Prostate gland (tissue), 2 donors: ENCODE measurements at regions not wholly inside any gene's neighbourhood (a gene's known extent, or its start where the extent isn't known, plus 50 kb on each side); places are given as distances from the start of the nearest gene placed in this dataset.

Source experiments
- DNase-seq: peaks from one replicate; pipeline ENCODE4 v3.0.0-alpha.2; 2019; ENCODE audit warnings: low spot score
- H3K27ac ChIP-seq, 2 donors: fragments of 200-600 bp; sonication (generic); 2 replicates each; pipeline ENCODE4 v1.5.1; 2017 to 2019
- H3K27me3 ChIP-seq: fragments of 200-600 bp; sonication (generic); replicated peaks from 2 replicates; pipeline ENCODE4 v1.5.1; 2019; ENCODE audit not compliant: insufficient read depth
- H3K36me3 ChIP-seq, 2 donors: fragments of 200-600 bp; sonication (generic); 1 replicate in 1 of 2; 2 replicates in 1 of 2; pipeline versions ENCODE4 v1.5.1 to v1.8.1; 2017 to 2019
- H3K4me1 ChIP-seq: fragments of 200-600 bp; sonication (generic); replicated peaks from 2 replicates; pipeline ENCODE4 v1.5.1; 2019
- H3K4me3 ChIP-seq, 2 donors: fragments of 200-600 bp; sonication (generic); 2 replicates each; pipeline ENCODE4 v1.5.1; 2017 to 2019
- H3K9me3 ChIP-seq: fragments of 200-600 bp; sonication (generic); 2 replicates; pipeline ENCODE4 v1.5.1; 2017
- CTCF ChIP-seq, 4 experiments: fragments of 200-600 bp in 2 of 4; fragments of 450-650 bp in 2 of 4; sonication (generic) in 2 of 4; IDR thresholded peaks; 1 replicate in 3 of 4; 2 replicates in 1 of 4; pipeline ENCODE4 v1.5.1; 2016 to 2019; ENCODE audit warnings: antibody characterized with exemption in 4 of 4, mild to moderate bottlenecking in 2 of 4, moderate library complexity in 2 of 4
- POLR2A ChIP-seq: fragments of 450-650 bp; IDR thresholded peaks from one replicate; pipeline ENCODE4 v1.6.1; 2016; ENCODE audit warnings: antibody characterized with exemption, mild to moderate bottlenecking
- POLR2AphosphoS5 ChIP-seq: sonication (generic); formaldehyde crosslinking; IDR thresholded peaks from one replicate; pipeline ENCODE4 v1.6.1; 2017; ENCODE audit warnings: antibody characterized with exemption
- WGBS: methylation state at CpG from one replicate; pipeline ENCODE4 v1.1.5; 2018; 5-methylcytosine and 5-hydroxymethylcytosine counted together
- intact Hi-C: fragments of 100-400 bp; cut with DNase I; formaldehyde crosslinking; loops from one replicate; pipeline ENCODE4 v1.14.2; 2022

- no peak overlapping the region for H3K4me3 ChIP-seq
- no peak for DNase-seq
- intact Hi-C loops = no loop called here
- no peaks in the 10 kb centered on the region for H3K27me3 ChIP-seq
- WGBS = 100% methylated on average over 1 of the region's 1 CpG
- TF ChIP-seq CTCF (IDR thresholded peaks at IDR 0.05) = no peak
- TF ChIP-seq POLR2A = no peak
- TF ChIP-seq POLR2AphosphoS5 = no peak
- no peaks in the 10 kb centered on the region for H3K4me1 ChIP-seq
- no peaks in the 10 kb centered on the region for H3K9me3 ChIP-seq
- H3K27ac ChIP-seq = no peak overlapping the region
- no peaks in the 10 kb centered on the region for H3K36me3 ChIP-seq
Measured at GRCh38 chrY:15415165-15415564, 890.8 kb downstream of the NLGN4Y start.

- no peaks in the 10 kb centered on the region for H3K9me3 ChIP-seq
- H3K27me3 ChIP-seq = no peaks in the 10 kb centered on the region
- H3K36me3 ChIP-seq = no peaks in the 10 kb centered on the region
- H3K4me1 ChIP-seq = no peaks in the 10 kb centered on the region
- no peak for DNase-seq
- no peak overlapping the region for H3K27ac ChIP-seq
- intact Hi-C loops = no loop called here
- H3K4me3 ChIP-seq = no peak overlapping the region
- TF ChIP-seq POLR2A (no peak), POLR2AphosphoS5 (no peak), CTCF (IDR thresholded peaks at IDR 0.05) (no peak)
Measured at GRCh38 chrY:15418613-15419012, 894.3 kb downstream of the NLGN4Y start.

GRCh38 chrY:15424665-15425132 lies 900.4 kb downstream of the NLGN4Y start:
- peak; percentile 10 for DNase-seq
- 0% methylated on average over 6 of the region's 6 CpGs for WGBS
- peak overlapping the region; percentile 16 to 21 for H3K4me3 ChIP-seq
- no peaks in the 10 kb centered on the region for H3K4me1 ChIP-seq
- TF ChIP-seq POLR2A (no peak), CTCF (IDR thresholded peaks at IDR 0.05) (no peak), POLR2AphosphoS5 (peak; percentile 8)
- H3K27me3 ChIP-seq = no peaks in the 10 kb centered on the region
- H3K36me3 ChIP-seq = no peaks in the 10 kb centered on the region
- H3K27ac ChIP-seq = peak overlapping the region; percentile 66 to 80
- no peaks in the 10 kb centered on the region for H3K9me3 ChIP-seq
- intact Hi-C loops = no loop called here

GRCh38 chrY:15440021-15440695 lies 915.8 kb downstream of the NLGN4Y start:
- DNase-seq = no peak
- Histone ChIP-seq H3K27ac (no peak overlapping the region), H3K4me3 (no peak overlapping the region), H3K36me3 (no peaks in the 10 kb centered on the region), H3K4me1 (no peaks in the 10 kb centered on the region), H3K9me3 (no peaks in the 10 kb centered on the region), H3K27me3 (no peaks in the 10 kb centered on the region)
- WGBS = 78% methylated on average over 4 of the region's 4 CpGs
- no peak for TF ChIP-seq CTCF (IDR thresholded peaks at IDR 0.05)
- TF ChIP-seq POLR2AphosphoS5 = no peak
- TF ChIP-seq POLR2A = no peak
- intact Hi-C loops = no loop called here

- no peak for DNase-seq
- Histone ChIP-seq H3K27me3 (no peaks in the 10 kb centered on the region), H3K4me3 (no peak overlapping the region), H3K4me1 (no peaks in the 10 kb centered on the region), H3K27ac (no peak overlapping the region), H3K36me3 (no peaks in the 10 kb centered on the region), H3K9me3 (no peaks in the 10 kb centered on the region)
- no peak for TF ChIP-seq POLR2A
- no peak for TF ChIP-seq POLR2AphosphoS5
- TF ChIP-seq CTCF (IDR thresholded peaks at IDR 0.05) = no peak
- intact Hi-C loops = no loop called here
- 72% methylated on average over 8 of the region's 8 CpGs for WGBS
Measured at GRCh38 chrY:15440696-15441408, 916.5 kb downstream of the NLGN4Y start.
